GM19023 (cell line): ENCODE measurements at regions not wholly inside any gene's neighbourhood (a gene's known extent, or its start where the extent isn't known, plus 50 kb on each side); places are given as distances from the start of the nearest gene placed in this dataset.

Experiments
- ATAC-seq: cut with Tn5 transposase; IDR thresholded peaks from one replicate; pipeline ENCODE4 v1.9.1; 2021; ENCODE audit warnings: mild to moderate bottlenecking, moderate library complexity; ENCODE audit not compliant: unreplicated experiment

GRCh38 chr4:124535003-124535402 lies 177.5 kb downstream of the ANKRD50 start:
- no peak for ATAC-seq

- no peak for ATAC-seq
Measured at GRCh38 chr4:124536946-124537345, 175.6 kb downstream of the ANKRD50 start.

GRCh38 chr4:124537971-124538370 lies 174.6 kb downstream of the ANKRD50 start:
- no peak for ATAC-seq

GRCh38 chr4:124540014-124540413 lies 172.5 kb downstream of the ANKRD50 start:
- no peak for ATAC-seq

GRCh38 chr4:124541652-124542420 lies 170.7 kb downstream of the ANKRD50 start:
- no peak for ATAC-seq

GRCh38 chr4:124555959-124556358 lies 156.6 kb downstream of the ANKRD50 start:
- ATAC-seq = no peak

- no peak for ATAC-seq
Measured at GRCh38 chr4:124564121-124564520, 148.4 kb downstream of the ANKRD50 start.

- ATAC-seq = no peak
Measured at GRCh38 chr4:124565371-124565770, 147.2 kb downstream of the ANKRD50 start.

- no peak for ATAC-seq
Measured at GRCh38 chr4:124566030-124566429, 146.5 kb downstream of the ANKRD50 start.

- ATAC-seq = no peak
Measured at GRCh38 chr4:124573056-124573455, 139.5 kb downstream of the ANKRD50 start.

- no peak for ATAC-seq
Measured at GRCh38 chr4:124579896-124580295, 132.6 kb downstream of the ANKRD50 start.

GRCh38 chr4:124583797-124584196 lies 128.7 kb downstream of the ANKRD50 start:
- ATAC-seq = no peak

GRCh38 chr4:124589786-124590185 lies 122.7 kb downstream of the ANKRD50 start:
- ATAC-seq = no peak

- no peak for ATAC-seq
Measured at GRCh38 chr4:124590480-124590879, 122.1 kb downstream of the ANKRD50 start.

- ATAC-seq = no peak
Measured at GRCh38 chr4:124591637-124592036, 120.9 kb downstream of the ANKRD50 start.

- no peak for ATAC-seq
Measured at GRCh38 chr4:124593494-124593893, 119.0 kb downstream of the ANKRD50 start.

- ATAC-seq = no peak
Measured at GRCh38 chr4:124594945-124595344, 117.6 kb downstream of the ANKRD50 start.

- ATAC-seq = no peak
Measured at GRCh38 chr4:124596816-124597215, 115.7 kb downstream of the ANKRD50 start.

- ATAC-seq = no peak
Measured at GRCh38 chr4:124610211-124610610, 102.3 kb downstream of the ANKRD50 start.
